Retinal pigment epithelial cell (primary cell): ENCODE measurements at regions not wholly inside any gene's neighbourhood (a gene's known extent, or its start where the extent isn't known, plus 50 kb on each side); places are given as distances from the start of the nearest gene placed in this dataset.
"Not testable (repeated sequence)": the region's sequence is repeated elsewhere in the genome, so short reads cannot be mapped to it uniquely, and the experiment has no call there.

Experiments used
- DNase-seq: peaks from one replicate; pipeline ENCODE4 v3.0.0-alpha.2; 2010; ENCODE audit warnings: low read depth
- H3K4me3 ChIP-seq: 2 replicates; pipeline ENCODE4 v1.5.1; 2011; ENCODE audit warnings: mild to moderate bottlenecking, low read length, control low read depth, moderate library complexity
- TF ChIP-seq, protein P1 (sequence below): conservative IDR thresholded peaks from 2 replicates; pipeline ENCODE4 v1.5.1; 2011; ENCODE audit warnings: low read depth, low read length, control low read depth, inconsistent platforms

- no peak overlapping the region for H3K4me3 ChIP-seq
- DNase-seq: no peak
- TF ChIP-seq, protein P1, sequence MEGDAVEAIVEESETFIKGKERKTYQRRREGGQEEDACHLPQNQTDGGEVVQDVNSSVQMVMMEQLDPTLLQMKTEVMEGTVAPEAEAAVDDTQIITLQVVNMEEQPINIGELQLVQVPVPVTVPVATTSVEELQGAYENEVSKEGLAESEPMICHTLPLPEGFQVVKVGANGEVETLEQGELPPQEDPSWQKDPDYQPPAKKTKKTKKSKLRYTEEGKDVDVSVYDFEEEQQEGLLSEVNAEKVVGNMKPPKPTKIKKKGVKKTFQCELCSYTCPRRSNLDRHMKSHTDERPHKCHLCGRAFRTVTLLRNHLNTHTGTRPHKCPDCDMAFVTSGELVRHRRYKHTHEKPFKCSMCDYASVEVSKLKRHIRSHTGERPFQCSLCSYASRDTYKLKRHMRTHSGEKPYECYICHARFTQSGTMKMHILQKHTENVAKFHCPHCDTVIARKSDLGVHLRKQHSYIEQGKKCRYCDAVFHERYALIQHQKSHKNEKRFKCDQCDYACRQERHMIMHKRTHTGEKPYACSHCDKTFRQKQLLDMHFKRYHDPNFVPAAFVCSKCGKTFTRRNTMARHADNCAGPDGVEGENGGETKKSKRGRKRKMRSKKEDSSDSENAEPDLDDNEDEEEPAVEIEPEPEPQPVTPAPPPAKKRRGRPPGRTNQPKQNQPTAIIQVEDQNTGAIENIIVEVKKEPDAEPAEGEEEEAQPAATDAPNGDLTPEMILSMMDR: no peak
These were observed 187.8 kb downstream of the UBE3A start for GRCh38 chr15:25250906-25251622.

DNA sequence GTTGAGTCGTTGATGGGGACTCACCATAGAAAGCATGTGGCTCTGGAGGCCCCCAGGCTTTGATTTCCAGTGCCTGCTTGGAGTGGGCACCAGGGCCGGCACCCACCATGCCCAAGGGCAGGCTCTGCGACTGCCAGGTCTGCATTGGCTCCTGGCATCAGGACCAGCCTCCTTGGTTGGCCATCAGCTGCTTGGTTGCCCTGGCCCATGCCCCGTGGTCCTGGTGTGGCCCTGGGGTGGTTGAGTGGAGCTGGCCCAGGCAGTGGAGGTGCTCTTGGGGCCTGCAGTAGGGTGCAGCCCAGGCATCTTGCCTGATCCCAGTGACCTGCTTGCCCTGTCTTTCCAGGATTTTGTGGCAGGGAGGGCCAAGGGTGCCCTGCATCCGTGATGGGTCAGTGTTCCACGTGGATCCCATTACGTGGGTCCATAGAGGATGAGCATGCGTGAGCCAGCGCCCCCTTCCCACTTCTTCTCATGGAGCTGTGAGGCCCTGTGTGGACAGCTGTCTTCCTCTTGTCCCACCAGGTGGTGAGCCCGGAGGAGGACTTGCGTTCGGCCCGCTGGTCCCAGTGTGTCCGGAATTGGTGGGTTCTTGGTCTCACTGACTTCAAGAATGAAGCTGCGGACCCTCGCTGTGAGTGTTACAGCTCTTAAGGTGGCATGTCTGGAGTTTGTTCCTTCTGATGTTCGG, 187.0 kb downstream of the UBE3A start:
- no peak overlapping the region for H3K4me3 ChIP-seq
- TF ChIP-seq, protein P1: no peak
- DNase-seq: no peak

DNA sequence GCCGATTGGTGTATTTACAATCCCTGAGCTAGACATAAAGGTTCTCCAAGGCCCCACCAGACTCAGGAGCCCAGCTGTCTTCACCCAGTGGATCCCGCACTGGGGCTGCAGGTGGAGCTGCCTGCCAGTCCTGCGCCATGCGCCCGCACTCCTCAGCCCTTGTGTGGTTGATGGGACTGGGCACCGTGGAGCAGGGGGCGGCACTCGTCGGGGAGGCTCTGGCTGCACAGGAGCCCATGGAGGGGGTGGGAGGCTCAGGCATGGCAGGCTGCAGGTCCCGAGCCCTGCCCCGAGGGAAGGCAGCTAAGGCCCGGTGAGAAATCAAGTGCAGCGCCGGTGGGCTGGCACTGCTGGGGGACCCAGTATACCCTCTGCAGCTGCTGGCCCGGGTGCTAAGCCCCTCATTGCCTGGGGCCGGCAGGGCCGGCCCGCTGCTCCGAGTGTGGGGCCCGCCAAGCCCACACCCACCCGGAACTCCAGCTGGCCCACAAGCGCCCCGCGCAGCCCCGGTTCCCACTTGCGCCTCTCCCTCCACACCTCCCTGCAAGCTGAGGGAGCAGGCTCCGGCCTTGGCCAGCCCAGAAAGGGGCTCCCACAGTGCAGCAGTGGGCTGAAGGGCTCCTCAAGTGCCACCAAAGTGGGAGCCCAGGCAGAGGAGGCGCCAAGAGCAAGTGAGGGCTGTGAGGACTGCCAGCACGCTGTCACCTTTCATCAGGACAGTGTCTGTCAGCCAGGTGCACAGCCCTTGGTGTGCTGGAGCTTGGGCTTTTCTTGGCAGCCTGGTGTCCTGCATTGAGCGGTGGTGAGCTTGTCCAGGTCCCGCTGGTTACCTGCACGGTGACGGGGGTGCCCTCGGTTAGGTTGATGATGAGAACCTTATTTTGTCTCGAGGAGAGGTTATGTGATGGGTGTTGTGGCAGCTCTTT, 185.5 kb downstream of the UBE3A start:
- H3K4me3 ChIP-seq, DNase-seq: not testable (repeated sequence)

DNA sequence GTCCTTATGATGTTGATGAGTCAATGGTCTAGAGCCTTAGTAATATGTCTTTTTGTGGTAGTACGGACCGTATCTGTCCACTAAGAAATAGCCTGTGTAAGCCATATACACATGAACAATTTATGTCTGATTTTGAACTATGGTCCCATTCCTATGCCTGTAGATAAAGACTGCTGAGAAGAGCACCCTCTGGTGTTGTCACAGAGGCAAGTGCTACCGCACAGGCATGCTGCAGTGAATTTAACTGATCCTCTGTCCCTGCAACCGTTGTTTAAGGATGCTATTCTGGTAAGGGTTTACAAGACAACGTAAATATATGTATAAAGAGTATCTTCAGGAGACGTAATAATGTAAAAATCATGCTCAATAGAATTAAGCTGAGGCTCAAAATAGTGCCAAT, 170.7 kb downstream of the UBE3A start:
- DNase-seq: no peak
- H3K4me3 ChIP-seq: no peak overlapping the region
- TF ChIP-seq, protein P1: peak; percentile 25
